ENCODE measurements at regions not wholly inside any gene's neighbourhood (a gene's known extent, or its start where the extent isn't known, plus 50 kb on each side); places are given as distances from the start of the nearest gene placed in this dataset.

- Mint-ChIP-seq H3K27me3 (peaks cover 13% of the 10 kb centered on the region), H3K4me1 (ENCODE audit: unreplicated experiment) (peaks cover 41% of the 10 kb centered on the region), H3K27ac (no peak overlapping the region), H3K9me3 (peaks cover 15% of the 10 kb centered on the region), H3K4me3 (no peak overlapping the region), H3K36me3 (peaks cover 7% of the 10 kb centered on the region)
- no peak for DNase-seq (ENCODE audit: extremely low spot score, unreplicated experiment)
- no peak for TF ChIP-seq CTCF (conservative IDR thresholded peaks at IDR 0.05)
These were observed 57.3 kb upstream of the DLG1 start for GRCh38 chr3:197355713-197356112.

- Mint-ChIP-seq H3K4me3 (peak overlapping the region; percentile 24), H3K27me3 (peaks cover 13% of the 10 kb centered on the region), H3K4me1 (ENCODE audit: unreplicated experiment) (peaks cover 41% of the 10 kb centered on the region), H3K9me3 (peaks cover 10% of the 10 kb centered on the region), H3K36me3 (peaks cover 3% of the 10 kb centered on the region), H3K27ac (peak overlapping the region; percentile 8)
- TF ChIP-seq CTCF (conservative IDR thresholded peaks at IDR 0.05): no peak
- no peak for DNase-seq (ENCODE audit: extremely low spot score, unreplicated experiment)
These were observed 56.2 kb upstream of the DLG1 start for GRCh38 chr3:197354568-197355001.

- H3K27me3 Mint-ChIP-seq: peaks cover 13% of the 10 kb centered on the region
- H3K9me3 Mint-ChIP-seq: peaks cover 5% of the 10 kb centered on the region
- no peaks in the 10 kb centered on the region for H3K36me3 Mint-ChIP-seq
- no peak for TF ChIP-seq CTCF (conservative IDR thresholded peaks at IDR 0.05)
- peaks cover 41% of the 10 kb centered on the region for H3K4me1 Mint-ChIP-seq (ENCODE audit: unreplicated experiment)
- DNase-seq (ENCODE audit: extremely low spot score, unreplicated experiment): no peak
- H3K27ac Mint-ChIP-seq: peak overlapping the region; percentile 8
- peak overlapping the region; percentile 24 for H3K4me3 Mint-ChIP-seq
These were observed 55.6 kb upstream of the DLG1 start for GRCh38 chr3:197353867-197354567.

- H3K27ac Mint-ChIP-seq: no peak overlapping the region
- peaks cover 41% of the 10 kb centered on the region for H3K4me1 Mint-ChIP-seq (ENCODE audit: unreplicated experiment)
These were observed 54.8 kb upstream of the DLG1 start for GRCh38 chr3:197353001-197353866.

GRCh38 chr3:197352382-197352781 lies 54.0 kb upstream of the DLG1 start:
- H3K27ac Mint-ChIP-seq: no peak overlapping the region
- H3K9me3 Mint-ChIP-seq: no peaks in the 10 kb centered on the region
- no peaks in the 10 kb centered on the region for H3K36me3 Mint-ChIP-seq
- H3K4me3 Mint-ChIP-seq: no peak overlapping the region
- peaks cover 13% of the 10 kb centered on the region for H3K27me3 Mint-ChIP-seq
- no peak for DNase-seq (ENCODE audit: extremely low spot score, unreplicated experiment)
- peaks cover 39% of the 10 kb centered on the region for H3K4me1 Mint-ChIP-seq (ENCODE audit: unreplicated experiment)
- TF ChIP-seq CTCF (conservative IDR thresholded peaks at IDR 0.05): no peak

More at GRCh38 chr3:197353001-197353866, 54.8 kb upstream of the DLG1 start:
- Mint-ChIP-seq H3K36me3 (no peaks in the 10 kb centered on the region), H3K9me3 (no peaks in the 10 kb centered on the region), H3K4me3 (no peak overlapping the region), H3K27me3 (peaks cover 13% of the 10 kb centered on the region)
- no peak for TF ChIP-seq CTCF (conservative IDR thresholded peaks at IDR 0.05)
- DNase-seq (ENCODE audit: extremely low spot score, unreplicated experiment): no peak
